Renal pelvis (tissue), 1 donor: ENCODE measurements at regions not wholly inside any gene's neighbourhood (a gene's known extent, or its start where the extent isn't known, plus 50 kb on each side); places are given as distances from the start of the nearest gene placed in this dataset.

Experiments used
- DNase-seq: peaks from one replicate; pipeline ENCODE4 v3.0.0-alpha.2; 2013

- DNase-seq: no peak
Measured at GRCh38 chr14:75333606-75334548, 55.2 kb downstream of the FOS start.

GRCh38 chr14:75334549-75335051, 56.0 kb downstream of the FOS start:
- no peak for DNase-seq

GRCh38 chr14:75335571-75335970, 56.9 kb downstream of the FOS start:
- peak; percentile 47 for DNase-seq

GRCh38 chr14:75338398-75338797, 59.8 kb downstream of the FOS start:
- DNase-seq: no peak

GRCh38 chr14:75339059-75339458, 60.4 kb downstream of the FOS start:
- DNase-seq: no peak

GRCh38 chr14:75340921-75341320, 62.3 kb downstream of the FOS start:
- no peak for DNase-seq

GRCh38 chr14:75341620-75342019, 63.0 kb downstream of the FOS start:
- no peak for DNase-seq

- DNase-seq: no peak
Measured at GRCh38 chr14:75342762-75343599, 64.4 kb downstream of the FOS start.

- no peak for DNase-seq
Measured at GRCh38 chr14:75343911-75344310, 65.3 kb downstream of the FOS start.

GRCh38 chr14:75344411-75344810, 65.8 kb downstream of the FOS start:
- no peak for DNase-seq

- DNase-seq: no peak
Measured at GRCh38 chr14:75350505-75351060, 72.0 kb downstream of the FOS start.

- no peak for DNase-seq
Measured at GRCh38 chr14:75359098-75359497, 68.7 kb upstream of the JDP2 start.

- DNase-seq: no peak
Measured at GRCh38 chr14:75361041-75361440, 66.8 kb upstream of the JDP2 start.

GRCh38 chr14:75361751-75362433, 65.9 kb upstream of the JDP2 start:
- no peak for DNase-seq

GRCh38 chr14:75363130-75363529, 64.7 kb upstream of the JDP2 start:
- DNase-seq: no peak

- no peak for DNase-seq
Measured at GRCh38 chr14:75363570-75364227, 64.1 kb upstream of the JDP2 start.

- DNase-seq: no peak
Measured at GRCh38 chr14:75365116-75365515, 62.7 kb upstream of the JDP2 start.

GRCh38 chr14:75366963-75367362, 60.9 kb upstream of the JDP2 start:
- DNase-seq: no peak

- DNase-seq: no peak
Measured at GRCh38 chr14:75368333-75368732, 59.5 kb upstream of the JDP2 start.

GRCh38 chr14:75369506-75369905, 58.3 kb upstream of the JDP2 start:
- DNase-seq: no peak
